Neural crest cell (in vitro differentiated cells): ENCODE measurements at regions not wholly inside any gene's neighbourhood (a gene's known extent, or its start where the extent isn't known, plus 50 kb on each side); places are given as distances from the start of the nearest gene placed in this dataset.

Source experiments
- DNase-seq: peaks from one replicate; pipeline ENCODE4 v3.0.0; 2021; ENCODE audit warnings: low read depth, mixed read lengths, low spot score
- H3K27ac Mint-ChIP-seq: one replicate; pipeline ENCODE4 v1.8.0; 2021; ENCODE audit warnings: mild to moderate bottlenecking, mixed read lengths; ENCODE audit not compliant: unreplicated experiment
- H3K27me3 Mint-ChIP-seq: 2 replicates; pipeline ENCODE4 v1.8.0; 2021; ENCODE audit warnings: low read depth, mild to moderate bottlenecking, mixed read lengths
- H3K36me3 Mint-ChIP-seq: 2 replicates; pipeline ENCODE4 v1.8.0; 2021; ENCODE audit warnings: low read depth, mild to moderate bottlenecking, mixed read lengths
- H3K4me1 Mint-ChIP-seq: 2 replicates; pipeline ENCODE4 v1.8.0; 2021; ENCODE audit warnings: mixed read lengths
- H3K4me3 Mint-ChIP-seq: one replicate; pipeline ENCODE4 v1.8.0; 2021; ENCODE audit warnings: mild to moderate bottlenecking, mixed read lengths
- H3K9me3 Mint-ChIP-seq: 2 replicates; pipeline ENCODE4 v1.8.0; 2021; ENCODE audit warnings: mixed read lengths
- CTCF ChIP-seq: fragments of 200-600 bp; sonication (generic); conservative IDR thresholded peaks from 2 replicates; pipeline ENCODE4 v1.5.0; 2021; ENCODE audit warnings: antibody characterized with exemption, mild to moderate bottlenecking

DNA sequence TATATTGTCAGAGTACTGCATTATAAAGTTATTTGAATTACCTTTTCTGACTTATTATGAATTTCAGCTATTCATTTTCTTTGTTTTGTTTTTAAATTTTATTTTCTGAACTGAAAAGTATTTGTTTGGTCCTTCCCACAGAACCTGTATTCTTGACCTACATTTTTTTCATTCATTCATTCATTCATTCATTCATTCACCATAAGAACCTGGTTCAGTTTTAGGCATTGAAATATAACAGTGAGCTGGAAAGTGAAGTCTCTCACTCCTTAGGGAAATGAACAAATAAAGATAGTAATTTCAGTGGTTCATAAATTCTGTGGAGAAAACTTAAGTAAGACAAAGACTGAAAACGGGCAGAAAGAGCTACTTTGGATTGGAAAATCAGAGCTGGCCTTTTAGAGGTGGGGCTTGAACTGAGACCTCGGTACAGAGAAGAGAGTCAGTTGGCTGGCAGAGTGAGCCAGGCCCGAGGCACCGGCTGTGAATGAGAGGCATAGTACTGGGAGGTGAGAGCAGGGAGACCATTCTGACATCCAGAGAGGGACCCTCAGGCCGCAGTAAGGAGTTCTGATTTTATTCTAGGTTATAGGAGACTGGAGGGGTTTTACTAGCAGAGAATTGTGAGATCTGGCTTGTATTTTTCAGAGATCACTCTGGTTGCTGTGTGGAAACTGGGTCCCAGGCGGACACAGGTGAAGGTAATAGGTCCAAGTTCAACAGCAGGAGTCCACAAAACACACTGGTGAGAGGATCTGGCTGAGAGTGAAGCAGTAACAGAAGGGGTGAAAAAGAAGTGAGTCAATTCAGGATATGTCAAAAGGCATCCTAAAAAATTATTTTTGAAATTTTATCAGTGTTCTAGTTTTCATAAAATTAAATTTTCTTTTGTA, 75.8 kb upstream of the FN1 start:
- no peak for TF ChIP-seq CTCF
- Mint-ChIP-seq H3K27me3 (no peaks in the 10 kb centered on the region), H3K27ac (peak overlapping the region; percentile 6), H3K4me3 (no peak overlapping the region), H3K4me1 (peaks cover 7% of the 10 kb centered on the region), H3K9me3 (no peaks in the 10 kb centered on the region), H3K36me3 (no peaks in the 10 kb centered on the region)
- DNase-seq, result no peak

DNA sequence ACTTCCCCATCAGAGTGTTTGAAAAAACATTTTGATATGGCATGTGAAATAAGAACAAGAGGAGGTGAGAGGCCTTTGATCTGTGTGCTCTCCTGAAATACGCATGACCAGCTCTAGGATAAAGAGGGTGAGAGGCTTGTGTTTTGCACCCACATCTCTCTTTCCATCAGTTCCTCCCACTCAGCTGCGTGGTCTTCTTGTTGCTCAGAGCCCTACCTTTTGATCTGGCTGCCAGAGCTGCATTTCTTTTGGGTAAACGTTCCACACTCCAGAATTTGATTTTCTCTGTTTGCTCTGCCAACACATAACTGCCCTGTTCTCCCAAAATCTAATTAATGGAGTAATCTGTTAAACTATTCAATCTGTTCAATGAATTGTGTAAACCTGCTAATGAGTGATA, 72.0 kb upstream of the FN1 start:
- no peaks in the 10 kb centered on the region for H3K36me3 Mint-ChIP-seq
- no peak for TF ChIP-seq CTCF
- peaks cover 7% of the 10 kb centered on the region for H3K4me1 Mint-ChIP-seq
- no peaks in the 10 kb centered on the region for H3K27me3 Mint-ChIP-seq
- no peaks in the 10 kb centered on the region for H3K9me3 Mint-ChIP-seq
- no peak overlapping the region for H3K27ac Mint-ChIP-seq
- DNase-seq, result no peak
- no peak overlapping the region for H3K4me3 Mint-ChIP-seq

DNA sequence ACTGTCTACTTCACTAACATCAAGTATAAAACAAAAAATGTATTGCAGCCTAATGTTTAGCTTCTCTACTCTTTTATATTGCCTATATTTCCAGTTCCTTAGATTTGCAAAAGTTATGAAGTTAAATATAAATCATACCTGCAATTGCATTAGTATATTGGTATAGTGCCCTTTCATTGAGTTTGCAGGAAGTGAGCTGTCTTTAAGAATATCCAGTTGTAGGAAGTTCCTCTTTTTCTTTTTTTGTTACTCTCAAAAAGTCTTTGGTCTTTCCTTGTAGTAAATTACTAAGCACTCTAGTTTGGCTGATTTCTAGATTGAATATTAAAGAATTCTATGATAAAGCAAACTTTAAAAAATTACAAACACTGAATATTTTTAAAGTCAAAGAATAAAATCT, 71.3 kb upstream of the FN1 start:
- H3K4me3 Mint-ChIP-seq, result no peak overlapping the region
- peaks cover 7% of the 10 kb centered on the region for H3K4me1 Mint-ChIP-seq
- DNase-seq, result no peak
- H3K36me3 Mint-ChIP-seq, result no peaks in the 10 kb centered on the region
- TF ChIP-seq CTCF, result no peak
- no peaks in the 10 kb centered on the region for H3K9me3 Mint-ChIP-seq
- H3K27me3 Mint-ChIP-seq, result no peaks in the 10 kb centered on the region
- no peak overlapping the region for H3K27ac Mint-ChIP-seq

DNA sequence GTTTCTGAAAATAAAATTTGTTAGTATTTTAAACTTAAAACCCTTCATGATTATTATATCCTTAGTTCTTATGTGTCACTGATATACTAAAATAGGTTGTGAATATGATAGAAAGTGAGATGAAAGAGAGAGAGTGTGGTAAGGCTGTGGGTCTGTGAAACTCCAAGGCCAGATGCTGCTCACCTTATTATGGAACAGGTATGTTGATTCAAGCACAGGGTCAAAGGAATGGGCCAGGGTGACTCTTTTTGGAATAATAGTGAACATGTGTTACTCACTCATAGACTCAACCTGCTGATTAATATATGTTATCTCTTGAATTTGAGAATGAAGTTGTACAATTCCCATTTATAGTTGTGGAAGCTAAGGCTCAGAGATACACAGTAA, 70.7 kb upstream of the FN1 start:
- Mint-ChIP-seq H3K27ac (no peak overlapping the region), H3K4me1 (peaks cover 7% of the 10 kb centered on the region), H3K27me3 (no peaks in the 10 kb centered on the region), H3K9me3 (no peaks in the 10 kb centered on the region), H3K36me3 (no peaks in the 10 kb centered on the region), H3K4me3 (no peak overlapping the region)
- TF ChIP-seq CTCF, result no peak
- DNase-seq, result no peak

DNA sequence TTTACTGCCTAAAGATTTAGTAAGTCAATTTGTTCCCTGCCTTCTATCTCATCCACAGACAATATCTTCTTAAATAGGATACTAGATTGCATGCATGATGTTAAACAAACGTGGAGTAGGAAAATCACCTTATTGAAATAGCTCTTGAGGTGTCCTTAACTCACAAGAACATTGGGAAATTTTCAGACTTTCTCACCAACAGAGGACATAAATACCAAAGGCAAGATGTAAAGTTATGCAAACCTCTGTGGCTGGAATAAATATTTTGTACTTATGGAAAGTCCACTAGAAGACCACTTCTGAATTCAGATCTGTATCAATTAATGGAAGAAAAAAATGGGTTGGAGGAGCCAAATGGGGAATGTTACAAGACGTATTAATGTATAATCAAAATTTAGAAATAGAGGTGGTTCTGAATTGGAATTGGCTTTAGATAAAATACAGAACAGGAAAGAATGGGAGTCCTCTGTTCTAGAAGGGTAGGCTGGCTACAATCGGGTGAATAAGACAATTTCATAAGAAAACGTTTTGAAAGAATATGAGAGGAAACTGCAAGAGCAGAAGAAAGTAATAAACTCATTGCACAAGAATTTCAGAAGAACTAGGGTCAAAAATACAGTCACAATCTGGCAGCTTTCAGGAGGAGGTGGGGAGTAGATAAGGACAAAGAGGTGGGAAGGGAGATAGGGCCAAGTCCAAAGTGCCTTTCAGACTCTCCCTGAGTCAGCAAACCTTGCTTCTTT, 69.3 kb upstream of the FN1 start:
- TF ChIP-seq CTCF, result no peak
- H3K27ac Mint-ChIP-seq, result no peak overlapping the region
- no peak for DNase-seq
- H3K4me1 Mint-ChIP-seq, result peaks cover 7% of the 10 kb centered on the region
- H3K27me3 Mint-ChIP-seq, result no peaks in the 10 kb centered on the region
- H3K9me3 Mint-ChIP-seq, result no peaks in the 10 kb centered on the region
- H3K36me3 Mint-ChIP-seq, result no peaks in the 10 kb centered on the region
- no peak overlapping the region for H3K4me3 Mint-ChIP-seq
